Sigmoid colon (tissue), 4 donors: ENCODE measurements at regions not wholly inside any gene's neighbourhood (a gene's known extent, or its start where the extent isn't known, plus 50 kb on each side); places are given as distances from the start of the nearest gene placed in this dataset.

Source experiments
- CTCF ChIP-seq, 4 experiments: fragments of 450-650 bp in 3 of 4; fragments of 200-600 bp in 1 of 4; IDR thresholded peaks; one replicate each; pipeline ENCODE4 v1.5.1; 2016 to 2019; ENCODE audit warnings: antibody characterized with exemption in 4 of 4, mild to moderate bottlenecking in 3 of 4, moderate library complexity in 2 of 4
- EP300 ChIP-seq, 4 donors: sonication (generic); formaldehyde crosslinking; IDR thresholded peaks; one replicate each; pipeline ENCODE4 v1.6.1; 2017; ENCODE audit warnings: antibody characterized with exemption in 4 of 4
- POLR2A ChIP-seq, 2 donors: fragments of 450-650 bp; IDR thresholded peaks; one replicate each; pipeline ENCODE4 v1.6.1; 2016; ENCODE audit warnings: antibody characterized with exemption in 2 of 2, mild to moderate bottlenecking in 2 of 2, moderate library complexity in 2 of 2

GRCh38 chr22:22424956-22425355 lies 83.6 kb downstream of the ZNF280B start:
- TF ChIP-seq CTCF (IDR thresholded peaks at IDR 0.05): no peak
- no peak for TF ChIP-seq POLR2A (IDR thresholded peaks at IDR 0.05)
- TF ChIP-seq EP300 (IDR thresholded peaks at IDR 0.05): no peak
